AG09309 (cell line): ENCODE measurements at regions not wholly inside any gene's neighbourhood (a gene's known extent, or its start where the extent isn't known, plus 50 kb on each side); places are given as distances from the start of the nearest gene placed in this dataset.

Source experiments
- DNase-seq: peaks from one replicate; pipeline ENCODE4 v3.0.0-alpha.2; 2010; ENCODE audit warnings: low read depth
- H3K4me3 ChIP-seq: 2 replicates; pipeline ENCODE4 v1.5.1; 2011; ENCODE audit warnings: mild to moderate bottlenecking, low read depth, low read length, moderate library complexity; ENCODE audit not compliant: control insufficient read depth
- CTCF ChIP-seq: IDR thresholded peaks from 2 replicates; pipeline ENCODE4 v1.5.1; 2011; ENCODE audit warnings: mild to moderate bottlenecking, low read depth, low read length, inconsistent platforms; ENCODE audit not compliant: insufficient read depth, control insufficient read depth; ENCODE audit errors: missing control alignments

GRCh38 chr12:30243426-30243825 is 452.2 kb downstream of the IPO8 start:
- no peak for DNase-seq
- H3K4me3 ChIP-seq = no peak overlapping the region
- no peak for TF ChIP-seq CTCF

- DNase-seq = no peak
- H3K4me3 ChIP-seq = no peak overlapping the region
- TF ChIP-seq CTCF = no peak
Observed at GRCh38 chr12:30219047-30219446, 435.3 kb upstream of the TMTC1 start.

- DNase-seq = no peak
- no peak for TF ChIP-seq CTCF
- no peak overlapping the region for H3K4me3 ChIP-seq
Observed at GRCh38 chr12:30218073-30218472, 434.3 kb upstream of the TMTC1 start.

- H3K4me3 ChIP-seq = no peak overlapping the region
- DNase-seq = no peak
- no peak for TF ChIP-seq CTCF
Observed at GRCh38 chr12:30213166-30213565, 429.4 kb upstream of the TMTC1 start.

- no peak for TF ChIP-seq CTCF
- DNase-seq = no peak
- H3K4me3 ChIP-seq = no peak overlapping the region
Observed at GRCh38 chr12:30211743-30212142, 428.0 kb upstream of the TMTC1 start.

GRCh38 chr12:30203981-30204380 is 420.2 kb upstream of the TMTC1 start:
- H3K4me3 ChIP-seq = no peak overlapping the region
- DNase-seq = no peak
- no peak for TF ChIP-seq CTCF
